Mesothelial cell of epicardium (in vitro differentiated cells): ENCODE measurements at regions not wholly inside any gene's neighbourhood (a gene's known extent, or its start where the extent isn't known, plus 50 kb on each side); places are given as distances from the start of the nearest gene placed in this dataset.

Experiments used
- DNase-seq, 2 experiments: peaks; one replicate each; pipeline ENCODE4 v3.0.0; 2021; ENCODE audit warnings: low spot score in 2 of 2; ENCODE audit not compliant: unreplicated experiment in 2 of 2
- H3K27ac Mint-ChIP-seq: 2 replicates; pipeline ENCODE4 v1.8.0; 2021; ENCODE audit warnings: mixed read lengths
- H3K27me3 Mint-ChIP-seq: 2 replicates; pipeline ENCODE4 v1.8.0; 2021; ENCODE audit warnings: low read depth, mixed read lengths
- H3K36me3 Mint-ChIP-seq: 2 replicates; pipeline ENCODE4 v1.8.0; 2021; ENCODE audit warnings: mixed read lengths
- H3K4me1 Mint-ChIP-seq: 2 replicates; pipeline ENCODE4 v1.8.0; 2021; ENCODE audit warnings: mixed read lengths
- H3K4me3 Mint-ChIP-seq: 2 replicates; pipeline ENCODE4 v1.8.0; 2021; ENCODE audit warnings: mild to moderate bottlenecking, moderate library complexity, mixed read lengths
- H3K9me3 Mint-ChIP-seq: 2 replicates; pipeline ENCODE4 v1.8.0; 2021; ENCODE audit warnings: mixed read lengths
- CTCF ChIP-seq: fragments of 200-600 bp; sonication (generic); IDR thresholded peaks from one replicate; pipeline ENCODE4 v1.5.0; 2021; ENCODE audit warnings: antibody characterized with exemption; ENCODE audit not compliant: unreplicated experiment

- H3K4me3 Mint-ChIP-seq, result no peak overlapping the region
- TF ChIP-seq CTCF, result no peak
- DNase-seq, result no peak
- no peak overlapping the region for H3K27ac Mint-ChIP-seq
- H3K36me3 Mint-ChIP-seq, result no peaks in the 10 kb centered on the region
- no peaks in the 10 kb centered on the region for H3K9me3 Mint-ChIP-seq
- H3K4me1 Mint-ChIP-seq, result no peaks in the 10 kb centered on the region
- peaks cover 46% of the 10 kb centered on the region for H3K27me3 Mint-ChIP-seq
Observed at GRCh38 chr1:222420633-222421032, 127.3 kb downstream of the HHIPL2 start.

GRCh38 chr1:222418654-222419053 is 129.2 kb downstream of the HHIPL2 start:
- Mint-ChIP-seq H3K4me3 (no peak overlapping the region), H3K27me3 (peaks cover 52% of the 10 kb centered on the region), H3K27ac (no peak overlapping the region), H3K4me1 (no peaks in the 10 kb centered on the region), H3K36me3 (no peaks in the 10 kb centered on the region), H3K9me3 (no peaks in the 10 kb centered on the region)
- no peak for TF ChIP-seq CTCF
- no peak for DNase-seq

GRCh38 chr1:222417264-222417663 is 130.6 kb downstream of the HHIPL2 start:
- no peaks in the 10 kb centered on the region for H3K36me3 Mint-ChIP-seq
- TF ChIP-seq CTCF, result no peak
- H3K27ac Mint-ChIP-seq, result no peak overlapping the region
- H3K4me1 Mint-ChIP-seq, result no peaks in the 10 kb centered on the region
- DNase-seq, result no peak
- H3K9me3 Mint-ChIP-seq, result peaks cover 7% of the 10 kb centered on the region
- H3K4me3 Mint-ChIP-seq, result no peak overlapping the region
- peaks cover 44% of the 10 kb centered on the region for H3K27me3 Mint-ChIP-seq

- H3K27ac Mint-ChIP-seq, result no peak overlapping the region
Observed at GRCh38 chr1:222416001-222416791, 131.7 kb downstream of the HHIPL2 start.

GRCh38 chr1:222415441-222415840 is 132.5 kb downstream of the HHIPL2 start:
- DNase-seq, result no peak
- Mint-ChIP-seq H3K27me3 (peaks cover 28% of the 10 kb centered on the region), H3K36me3 (no peaks in the 10 kb centered on the region), H3K4me3 (no peak overlapping the region), H3K4me1 (no peaks in the 10 kb centered on the region), H3K9me3 (peaks cover 7% of the 10 kb centered on the region), H3K27ac (no peak overlapping the region)
- no peak for TF ChIP-seq CTCF

More at GRCh38 chr1:222416001-222416791, 131.7 kb downstream of the HHIPL2 start:
- peaks cover 36% of the 10 kb centered on the region for H3K27me3 Mint-ChIP-seq
- no peak overlapping the region for H3K4me3 Mint-ChIP-seq
- H3K9me3 Mint-ChIP-seq, result peaks cover 7% of the 10 kb centered on the region
- TF ChIP-seq CTCF, result no peak
- no peaks in the 10 kb centered on the region for H3K36me3 Mint-ChIP-seq
- DNase-seq, result no peak
- no peaks in the 10 kb centered on the region for H3K4me1 Mint-ChIP-seq
